Spleen (tissue), 7 donors: ENCODE measurements at regions not wholly inside any gene's neighbourhood (a gene's known extent, or its start where the extent isn't known, plus 50 kb on each side); places are given as distances from the start of the nearest gene placed in this dataset.

Source experiments
- POLR2AphosphoS5 ChIP-seq, 3 donors: sonication (generic); formaldehyde crosslinking; IDR thresholded peaks; one replicate each; pipeline ENCODE4 v1.5.1; 2017; ENCODE audit warnings: antibody characterized with exemption in 3 of 3
- TF ChIP-seq, protein P1 (sequence below), 11 experiments: fragments of 200-600 bp in 7 of 11; fragments of 450-650 bp in 4 of 11; sonication (generic) in 4 of 11; IDR thresholded peaks in 8 of 11; conservative IDR thresholded peaks in 3 of 11; 1 replicate in 7 of 11; 2 replicates in 4 of 11; pipeline versions ENCODE4 v1.4.0 to v1.8.0; 2016 to 2021; ENCODE audit warnings: antibody characterized with exemption in 11 of 11, inconsistent platforms in 4 of 11, mild to moderate bottlenecking in 1 of 11
- donor health status: DM: no; HTN: no; CAD: no; lungs with moderate emphysema.
- donor health status: DM: no; HTN: no; CAD: no.
- donor health status: DM: no; HTN: no; CAD: no.

DNA sequence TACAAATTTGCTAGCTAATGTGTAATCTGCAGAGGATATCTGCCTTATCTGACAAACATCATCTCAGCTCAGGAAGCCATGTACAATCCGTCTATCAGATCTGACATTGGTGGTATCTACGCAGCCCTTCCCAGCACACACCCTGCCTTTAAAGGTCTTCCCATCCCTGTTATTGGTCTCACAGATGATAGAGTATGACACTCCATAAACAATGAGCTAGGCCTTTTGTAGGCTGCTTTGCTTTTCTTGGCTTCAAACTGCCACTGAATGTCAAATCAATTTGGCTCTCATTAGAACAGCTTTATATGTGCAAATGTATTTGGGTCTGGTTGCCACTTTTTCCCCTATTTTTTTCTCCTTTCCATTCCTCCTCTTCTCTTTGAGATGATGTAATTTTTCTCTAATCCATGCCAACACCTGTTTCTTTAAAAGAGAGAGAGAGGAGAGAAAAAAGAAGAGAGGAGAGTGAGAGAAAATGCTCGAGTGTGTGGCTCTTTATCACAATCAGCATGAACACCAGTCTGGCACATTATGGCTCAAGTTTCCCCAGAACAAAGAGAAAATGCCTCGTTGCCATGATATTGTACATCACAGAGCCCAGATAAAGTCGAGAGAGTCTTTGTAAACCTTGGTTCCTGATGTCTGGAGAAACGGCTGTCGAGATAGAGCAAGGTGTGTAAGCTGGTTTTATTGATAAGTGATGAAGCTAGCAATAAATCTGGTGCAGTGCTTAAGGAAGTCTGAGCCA, 80.8 kb upstream of the DPH6 start:
- no peak for TF ChIP-seq POLR2AphosphoS5 (IDR thresholded peaks at IDR 0.05)
- TF ChIP-seq, protein P1, sequence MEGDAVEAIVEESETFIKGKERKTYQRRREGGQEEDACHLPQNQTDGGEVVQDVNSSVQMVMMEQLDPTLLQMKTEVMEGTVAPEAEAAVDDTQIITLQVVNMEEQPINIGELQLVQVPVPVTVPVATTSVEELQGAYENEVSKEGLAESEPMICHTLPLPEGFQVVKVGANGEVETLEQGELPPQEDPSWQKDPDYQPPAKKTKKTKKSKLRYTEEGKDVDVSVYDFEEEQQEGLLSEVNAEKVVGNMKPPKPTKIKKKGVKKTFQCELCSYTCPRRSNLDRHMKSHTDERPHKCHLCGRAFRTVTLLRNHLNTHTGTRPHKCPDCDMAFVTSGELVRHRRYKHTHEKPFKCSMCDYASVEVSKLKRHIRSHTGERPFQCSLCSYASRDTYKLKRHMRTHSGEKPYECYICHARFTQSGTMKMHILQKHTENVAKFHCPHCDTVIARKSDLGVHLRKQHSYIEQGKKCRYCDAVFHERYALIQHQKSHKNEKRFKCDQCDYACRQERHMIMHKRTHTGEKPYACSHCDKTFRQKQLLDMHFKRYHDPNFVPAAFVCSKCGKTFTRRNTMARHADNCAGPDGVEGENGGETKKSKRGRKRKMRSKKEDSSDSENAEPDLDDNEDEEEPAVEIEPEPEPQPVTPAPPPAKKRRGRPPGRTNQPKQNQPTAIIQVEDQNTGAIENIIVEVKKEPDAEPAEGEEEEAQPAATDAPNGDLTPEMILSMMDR (IDR thresholded peaks at IDR 0.05 in 8 of 11, conservative IDR thresholded peaks at IDR 0.05 in 3 of 11), result no peak
